Endodermal cell (in vitro differentiated cells): ENCODE measurements at regions not wholly inside any gene's neighbourhood (a gene's known extent, or its start where the extent isn't known, plus 50 kb on each side); places are given as distances from the start of the nearest gene placed in this dataset.

ENCODE experiments used
- DNase-seq: peaks from one replicate; pipeline ENCODE4 v3.0.0-alpha.2; 2017
- H3K27ac ChIP-seq: 2 replicates; pipeline ENCODE4 v1.5.1; 2013; ENCODE audit warnings: mild to moderate bottlenecking, low read depth, low read length, moderate library complexity
- H3K27me3 ChIP-seq: 2 replicates; pipeline ENCODE4 v1.6.1; 2013; ENCODE audit warnings: mild to moderate bottlenecking, low read length, moderate library complexity; ENCODE audit not compliant: insufficient read depth, control insufficient read depth, poor library complexity, severe bottlenecking
- H3K36me3 ChIP-seq: 2 replicates; pipeline ENCODE4 v1.7.0; 2013; ENCODE audit warnings: mild to moderate bottlenecking, low read length, moderate library complexity; ENCODE audit not compliant: control insufficient read depth, insufficient read depth
- H3K4me1 ChIP-seq: one replicate; pipeline ENCODE4 v1.7.0; 2013; ENCODE audit warnings: low read length; ENCODE audit not compliant: control insufficient read depth, insufficient read depth
- H3K4me3 ChIP-seq: 2 replicates; pipeline ENCODE4 v1.5.1; 2013; ENCODE audit warnings: mild to moderate bottlenecking, low read length, moderate library complexity
- H3K9ac ChIP-seq: 2 replicates; pipeline ENCODE4 v1.6.1; 2013; ENCODE audit warnings: mild to moderate bottlenecking, low read length, moderate library complexity; ENCODE audit not compliant: poor library complexity, severe bottlenecking; ENCODE audit errors: extremely low read depth
- H3K9me3 ChIP-seq: 2 replicates; pipeline ENCODE4 v1.6.1; 2013; ENCODE audit warnings: mild to moderate bottlenecking, low read length, moderate library complexity; ENCODE audit not compliant: control insufficient read depth
- H3K27ac Mint-ChIP-seq: 2 replicates; pipeline ENCODE4 v1.8.0; 2020; ENCODE audit warnings: mixed read lengths
- H3K27me3 Mint-ChIP-seq: 2 replicates; pipeline ENCODE4 v1.8.0; 2021; ENCODE audit warnings: mild to moderate bottlenecking, mixed read lengths; ENCODE audit not compliant: insufficient read depth
- H3K36me3 Mint-ChIP-seq: 2 replicates; pipeline ENCODE4 v1.8.0; 2020; ENCODE audit warnings: low read depth, mixed read lengths
- H3K4me1 Mint-ChIP-seq: 2 replicates; pipeline ENCODE4 v1.8.0; 2020; ENCODE audit warnings: mixed read lengths
- H3K4me3 Mint-ChIP-seq: 2 replicates; pipeline ENCODE4 v1.8.0; 2020; ENCODE audit warnings: mild to moderate bottlenecking, moderate library complexity, mixed read lengths
- H3K9me3 Mint-ChIP-seq: 2 replicates; pipeline ENCODE4 v1.8.0; 2020; ENCODE audit warnings: mild to moderate bottlenecking, mixed read lengths
- WGBS, 2 experiments: methylation state at CpG; one replicate each; pipeline versions ENCODE4 v1.1.5 to v1.1.7; 2013; ENCODE audit warnings: missing lambda C conversion rate in 2 of 2, mixed read lengths in 1 of 2; ENCODE audit not compliant: insufficient coverage in 1 of 2, insufficient read length in 1 of 2; 5-methylcytosine and 5-hydroxymethylcytosine counted together
- TF ChIP-seq, protein P1 (sequence below): fragments of 200-600 bp; sonication (generic); conservative IDR thresholded peaks from 2 replicates; pipeline ENCODE4 v1.5.0; 2021; ENCODE audit warnings: antibody characterized with exemption, mild to moderate bottlenecking

DNA sequence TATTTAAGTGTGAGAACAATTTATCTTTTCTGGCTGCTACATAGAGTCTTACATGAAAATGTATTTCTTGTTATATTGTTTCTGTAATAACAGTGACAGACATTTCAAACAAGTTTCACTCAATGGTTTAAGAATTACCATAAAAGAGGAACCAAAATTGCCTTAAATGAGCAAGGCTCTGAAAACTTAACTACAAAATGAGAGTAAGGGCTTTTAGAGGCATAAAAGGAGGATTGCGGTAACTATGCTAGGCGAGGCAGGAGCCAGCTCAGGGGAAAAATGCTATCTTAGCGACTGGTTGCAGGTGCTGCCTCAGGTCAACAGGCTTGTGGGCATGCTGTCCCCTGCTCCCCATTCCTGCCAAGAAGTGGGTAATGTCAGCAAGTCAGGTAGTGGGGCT is 81.7 kb upstream of the MSI2 start:
- H3K27ac Mint-ChIP-seq: no peak overlapping the region
- Histone ChIP-seq H3K27ac (no peak overlapping the region), H3K27me3 (no peaks in the 10 kb centered on the region), H3K9ac (no peak overlapping the region), H3K4me1 (no peaks in the 10 kb centered on the region), H3K4me3 (no peak overlapping the region), H3K36me3 (no peaks in the 10 kb centered on the region), H3K9me3 (no peaks in the 10 kb centered on the region)
- H3K9me3 Mint-ChIP-seq: no peaks in the 10 kb centered on the region
- TF ChIP-seq, protein P1, sequence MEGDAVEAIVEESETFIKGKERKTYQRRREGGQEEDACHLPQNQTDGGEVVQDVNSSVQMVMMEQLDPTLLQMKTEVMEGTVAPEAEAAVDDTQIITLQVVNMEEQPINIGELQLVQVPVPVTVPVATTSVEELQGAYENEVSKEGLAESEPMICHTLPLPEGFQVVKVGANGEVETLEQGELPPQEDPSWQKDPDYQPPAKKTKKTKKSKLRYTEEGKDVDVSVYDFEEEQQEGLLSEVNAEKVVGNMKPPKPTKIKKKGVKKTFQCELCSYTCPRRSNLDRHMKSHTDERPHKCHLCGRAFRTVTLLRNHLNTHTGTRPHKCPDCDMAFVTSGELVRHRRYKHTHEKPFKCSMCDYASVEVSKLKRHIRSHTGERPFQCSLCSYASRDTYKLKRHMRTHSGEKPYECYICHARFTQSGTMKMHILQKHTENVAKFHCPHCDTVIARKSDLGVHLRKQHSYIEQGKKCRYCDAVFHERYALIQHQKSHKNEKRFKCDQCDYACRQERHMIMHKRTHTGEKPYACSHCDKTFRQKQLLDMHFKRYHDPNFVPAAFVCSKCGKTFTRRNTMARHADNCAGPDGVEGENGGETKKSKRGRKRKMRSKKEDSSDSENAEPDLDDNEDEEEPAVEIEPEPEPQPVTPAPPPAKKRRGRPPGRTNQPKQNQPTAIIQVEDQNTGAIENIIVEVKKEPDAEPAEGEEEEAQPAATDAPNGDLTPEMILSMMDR: no peak
- H3K4me1 Mint-ChIP-seq: no peaks in the 10 kb centered on the region
- 80 to 92% methylated on average over 1 to 3 of the region's 3 CpGs for WGBS, 2 experiments
- no peak for DNase-seq
- no peak overlapping the region for H3K4me3 Mint-ChIP-seq
- H3K36me3 Mint-ChIP-seq: no peaks in the 10 kb centered on the region
- H3K27me3 Mint-ChIP-seq: peaks cover 3% of the 10 kb centered on the region

DNA sequence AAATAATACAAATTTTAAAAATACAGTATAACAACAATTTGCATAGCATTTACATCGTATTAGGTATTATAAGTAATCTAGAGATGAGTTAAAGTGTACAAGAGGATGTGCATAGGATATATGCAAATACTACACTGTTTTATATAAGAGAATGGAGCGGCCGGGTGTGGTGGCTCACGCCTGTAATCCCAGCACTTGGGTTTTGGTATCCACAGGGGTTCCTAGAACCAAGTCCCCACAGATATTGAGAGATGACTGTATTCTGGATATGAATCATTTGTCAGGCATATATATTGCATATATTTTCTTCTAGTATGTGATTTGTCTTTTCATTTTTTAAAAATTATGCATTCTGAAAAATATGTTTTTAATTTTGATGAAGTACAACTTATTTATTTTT is 77.5 kb upstream of the MSI2 start:
- Histone ChIP-seq H3K36me3 (no peaks in the 10 kb centered on the region), H3K4me1 (no peaks in the 10 kb centered on the region), H3K27me3 (no peaks in the 10 kb centered on the region), H3K27ac (no peak overlapping the region), H3K9me3 (no peaks in the 10 kb centered on the region), H3K9ac (no peak overlapping the region), H3K4me3 (no peak overlapping the region)
- DNase-seq: no peak
- Mint-ChIP-seq H3K4me3 (no peak overlapping the region), H3K4me1 (no peaks in the 10 kb centered on the region), H3K27me3 (no peaks in the 10 kb centered on the region), H3K27ac (no peak overlapping the region), H3K9me3 (no peaks in the 10 kb centered on the region), H3K36me3 (no peaks in the 10 kb centered on the region)
- TF ChIP-seq, protein P1: no peak
- 100% methylated on average over 1 of the region's 4 CpGs; no CpG with 5 or more reads in 1 of the 2 experiments for WGBS, 2 experiments

DNA sequence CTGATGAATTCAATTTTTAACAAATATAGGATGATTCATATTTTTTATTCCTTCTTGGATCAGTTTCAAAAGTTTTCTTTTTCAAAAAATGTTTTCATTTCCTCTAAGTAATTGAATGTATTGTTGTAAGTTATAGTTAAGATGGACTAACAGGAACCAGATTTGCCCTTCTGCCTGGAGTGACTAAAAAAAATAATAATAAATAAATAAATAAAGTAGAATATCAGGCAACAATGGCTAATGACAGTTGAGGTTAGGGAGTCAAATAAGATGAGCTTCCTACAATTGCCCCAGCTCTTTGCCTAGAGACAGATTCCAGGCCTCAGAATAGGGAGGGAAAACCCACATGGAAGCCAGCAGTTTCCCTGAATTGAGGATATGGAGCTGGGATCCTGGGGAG is 73.7 kb upstream of the MSI2 start:
- Mint-ChIP-seq H3K4me1 (no peaks in the 10 kb centered on the region), H3K36me3 (no peaks in the 10 kb centered on the region), H3K27ac (no peak overlapping the region), H3K27me3 (no peaks in the 10 kb centered on the region), H3K9me3 (no peaks in the 10 kb centered on the region), H3K4me3 (no peak overlapping the region)
- H3K9ac ChIP-seq: no peak overlapping the region
- no peaks in the 10 kb centered on the region for H3K9me3 ChIP-seq
- no peak overlapping the region for H3K27ac ChIP-seq
- H3K36me3 ChIP-seq: no peaks in the 10 kb centered on the region
- TF ChIP-seq, protein P1: no peak
- H3K27me3 ChIP-seq: no peaks in the 10 kb centered on the region
- H3K4me3 ChIP-seq: no peak overlapping the region
- peak; percentile 5 for DNase-seq
- no peaks in the 10 kb centered on the region for H3K4me1 ChIP-seq
